ENCODE measurements at regions not wholly inside any gene's neighbourhood (a gene's known extent, or its start where the extent isn't known, plus 50 kb on each side); places are given as distances from the start of the nearest gene placed in this dataset.

- intact Hi-C loops (cut with DNase I) = no loop called here
- no peak for DNase-seq
Observed at GRCh38 chr4:23234018-23234417, 541.3 kb downstream of the GBA3 start.

- intact Hi-C loops (cut with DNase I) = no loop called here
- no peak for DNase-seq
Observed at GRCh38 chr4:23233596-23233995, 540.9 kb downstream of the GBA3 start.

- DNase-seq = no peak
- intact Hi-C loops (cut with DNase I) = no loop called here
Observed at GRCh38 chr4:23232987-23233386, 540.2 kb downstream of the GBA3 start.

GRCh38 chr4:23225564-23225963 lies 532.8 kb downstream of the GBA3 start:
- intact Hi-C loops (cut with DNase I) = no loop called here
- no peak for DNase-seq

- intact Hi-C loops (cut with DNase I) = no loop called here
Observed at GRCh38 chr4:23224684-23225420, 532.1 kb downstream of the GBA3 start.

GRCh38 chr4:23220911-23221310 lies 528.2 kb downstream of the GBA3 start:
- intact Hi-C loops (cut with DNase I) = no loop called here
- no peak for DNase-seq

More at GRCh38 chr4:23224684-23225420, 532.1 kb downstream of the GBA3 start:
- no peak for DNase-seq

GRCh38 chr4:23219779-23220408 lies 527.2 kb downstream of the GBA3 start:
- no peak for DNase-seq
- intact Hi-C loops (cut with DNase I) = no loop called here

GRCh38 chr4:23213198-23213597 lies 520.5 kb downstream of the GBA3 start:
- no peak for DNase-seq
- intact Hi-C loops (cut with DNase I) = no loop called here

GRCh38 chr4:23212558-23212957 lies 519.8 kb downstream of the GBA3 start:
- intact Hi-C loops (cut with DNase I) = no loop called here
- no peak for DNase-seq

- intact Hi-C loops (cut with DNase I) = no loop called here
Observed at GRCh38 chr4:23207059-23207458, 514.3 kb downstream of the GBA3 start.

GRCh38 chr4:23202712-23203247 lies 510.0 kb downstream of the GBA3 start:
- intact Hi-C loops (cut with DNase I) = no loop called here
- DNase-seq = no peak

More at GRCh38 chr4:23207059-23207458, 514.3 kb downstream of the GBA3 start:
- DNase-seq = no peak

GRCh38 chr4:23194751-23195150 lies 502.0 kb downstream of the GBA3 start:
- intact Hi-C loops (cut with DNase I) = no loop called here
- no peak for DNase-seq

GRCh38 chr4:23174179-23174578 lies 481.4 kb downstream of the GBA3 start:
- no peak for DNase-seq
- intact Hi-C loops (cut with DNase I) = no loop called here

- intact Hi-C loops (cut with DNase I) = no loop called here
- no peak for DNase-seq
Observed at GRCh38 chr4:23171976-23172375, 479.2 kb downstream of the GBA3 start.

GRCh38 chr4:23169608-23170311 lies 477.0 kb downstream of the GBA3 start:
- intact Hi-C loops (cut with DNase I) = no loop called here
- no peak for DNase-seq

- no peak for DNase-seq
- intact Hi-C loops (cut with DNase I) = no loop called here
Observed at GRCh38 chr4:23166919-23167318, 474.2 kb downstream of the GBA3 start.

- intact Hi-C loops (cut with DNase I) = no loop called here
- no peak for DNase-seq
Observed at GRCh38 chr4:23166407-23166806, 473.7 kb downstream of the GBA3 start.

- DNase-seq = no peak
- intact Hi-C loops (cut with DNase I) = no loop called here
Observed at GRCh38 chr4:23165669-23166068, 472.9 kb downstream of the GBA3 start.

- intact Hi-C loops (cut with DNase I) = no loop called here
- no peak for DNase-seq
Observed at GRCh38 chr4:23163647-23164436, 471.1 kb downstream of the GBA3 start.

Data from head of caudate nucleus (tissue), 42 donors.